Ovary (tissue), 7 donors: ENCODE measurements at regions not wholly inside any gene's neighbourhood (a gene's known extent, or its start where the extent isn't known, plus 50 kb on each side); places are given as distances from the start of the nearest gene placed in this dataset.

Experiments
- DNase-seq, 5 donors: peaks; one replicate each; pipeline ENCODE4 v3.0.0-alpha.2; 2019 to 2020
- H3K27ac ChIP-seq, 2 donors: fragments of 200-600 bp; one replicate each; pipeline versions ENCODE4 v1.5.1 to v1.8.0; 2019 to 2022
- H3K27me3 ChIP-seq: fragments of 200-600 bp; one replicate; pipeline ENCODE4 v1.8.0; 2022
- H3K36me3 ChIP-seq: fragments of 200-600 bp; sonication (generic); one replicate; pipeline ENCODE4 v1.5.1; 2019
- H3K4me1 ChIP-seq: one replicate; pipeline ENCODE4 v1.8.1; 2013; ENCODE audit warnings: mild to moderate bottlenecking, moderate library complexity; ENCODE audit not compliant: insufficient read depth
- H3K4me3 ChIP-seq: fragments of 200-600 bp; sonication (generic); one replicate; pipeline ENCODE4 v1.5.1; 2017
- H3K9me3 ChIP-seq, 2 donors: fragments of 200-600 bp in 1 of 2; sonication (generic) in 1 of 2; one replicate each; pipeline versions ENCODE4 v1.5.1 to v1.8.1; 2013 to 2019; ENCODE audit warnings: mild to moderate bottlenecking in 1 of 2, moderate library complexity in 1 of 2
- CTCF ChIP-seq, 3 donors: fragments of 450-650 bp in 2 of 3; fragments of 200-600 bp in 1 of 3; IDR thresholded peaks; one replicate each; pipeline versions ENCODE4 v1.5.1 to v1.8.0; 2016 to 2022; ENCODE audit warnings: antibody characterized with exemption in 3 of 3, mild to moderate bottlenecking in 1 of 3
- EP300 ChIP-seq: sonication (generic); formaldehyde crosslinking; IDR thresholded peaks from one replicate; pipeline ENCODE4 v1.6.1; 2017; ENCODE audit warnings: antibody characterized with exemption
- POLR2A ChIP-seq: fragments of 450-650 bp; IDR thresholded peaks from one replicate; pipeline ENCODE4 v1.6.1; 2017; ENCODE audit warnings: antibody characterized with exemption, mild to moderate bottlenecking, moderate library complexity
- WGBS, 3 donors: extraction: QIAGEN DNeasy Blood & Tissue Kit in 1 of 3; methylation state at CpG; one replicate each; pipeline versions ENCODE4 v1.1.5 to v1.1.7; 2013 to 2017; 5-methylcytosine and 5-hydroxymethylcytosine counted together
- intact Hi-C, 4 donors: fragments of 100-400 bp; cut with DNase I; formaldehyde crosslinking; loops; one replicate each; pipeline versions ENCODE4 v1.11.0 to v1.15.1; 2022 to 2023
- donor health status: DM: no; HTN: no; CAD: no; lungs with moderate emphysema.
- donor health status: DM: no; HTN: no; CAD: no.
- donor health status: Bipolar disorder and iron deficiency.
- donor health status: DM: no; HTN: no; CAD: no.
- donor health status: DM: yes; HTN: yes; CAD: no.

GRCh38 chr6:139851206-139851605, 476.8 kb upstream of the CITED2 start:
- Histone ChIP-seq H3K36me3 (no peaks in the 10 kb centered on the region), H3K9me3 (no peaks in the 10 kb centered on the region), H3K4me3 (no peak overlapping the region), H3K27me3 (no peaks in the 10 kb centered on the region), H3K4me1 (peaks cover 5% of the 10 kb centered on the region), H3K27ac (no peak overlapping the region)
- DNase-seq = no peak
- TF ChIP-seq CTCF (IDR thresholded peaks at IDR 0.05) (no peak), POLR2A (no peak), EP300 (no peak)
- intact Hi-C loops = no loop called here
- WGBS, 3 donors = 35 to 57% (median 36%) methylated on average over 4 of the region's 4 CpGs

GRCh38 chr6:139850512-139850911, 476.1 kb upstream of the CITED2 start:
- H3K27me3 ChIP-seq = no peaks in the 10 kb centered on the region
- H3K27ac ChIP-seq = no peak overlapping the region
- H3K4me1 ChIP-seq = peaks cover 2% of the 10 kb centered on the region
- no peaks in the 10 kb centered on the region for H3K36me3 ChIP-seq
- intact Hi-C loops = no loop called here
- no peak for DNase-seq
- 87 to 98% (median 97%) methylated on average over 2 of the region's 2 CpGs for WGBS, 3 donors
- TF ChIP-seq EP300 = no peak
- H3K9me3 ChIP-seq = no peaks in the 10 kb centered on the region
- H3K4me3 ChIP-seq = no peak overlapping the region

GRCh38 chr6:139847457-139847813, 473.0 kb upstream of the CITED2 start:
- no peak overlapping the region for H3K4me3 ChIP-seq
- WGBS, 3 donors = 6 to 15% (median 7%) methylated on average over 2 of the region's 2 CpGs
- no peaks in the 10 kb centered on the region for H3K9me3 ChIP-seq
- H3K4me1 ChIP-seq = no peaks in the 10 kb centered on the region
- DNase-seq = no peak
- intact Hi-C loops = no loop called here
- H3K36me3 ChIP-seq = no peaks in the 10 kb centered on the region
- TF ChIP-seq EP300 (no peak), POLR2A (no peak), CTCF (IDR thresholded peaks at IDR 0.05) (no peak)
- H3K27ac ChIP-seq = no peak overlapping the region
- H3K27me3 ChIP-seq = no peaks in the 10 kb centered on the region

GRCh38 chr6:139846538-139847456, 472.3 kb upstream of the CITED2 start:
- H3K4me1 ChIP-seq = no peaks in the 10 kb centered on the region
- H3K27me3 ChIP-seq = no peaks in the 10 kb centered on the region
- no peak overlapping the region for H3K4me3 ChIP-seq
- DNase-seq = no peak
- no peaks in the 10 kb centered on the region for H3K9me3 ChIP-seq
- H3K36me3 ChIP-seq = no peaks in the 10 kb centered on the region
- TF ChIP-seq CTCF (IDR thresholded peaks at IDR 0.05) (no peak), POLR2A (no peak), EP300 (no peak)
- no peak overlapping the region for H3K27ac ChIP-seq
- 81 to 88% (median 84%) methylated on average over 9 of the region's 9 CpGs for WGBS, 3 donors
- intact Hi-C loops = no loop called here

GRCh38 chr6:139844907-139845306, 470.5 kb upstream of the CITED2 start:
- H3K27me3 ChIP-seq = no peaks in the 10 kb centered on the region
- intact Hi-C loops = no loop called here
- H3K4me1 ChIP-seq = no peaks in the 10 kb centered on the region
- no peak overlapping the region for H3K27ac ChIP-seq
- no peak for TF ChIP-seq EP300
- TF ChIP-seq POLR2A = no peak
- TF ChIP-seq CTCF (IDR thresholded peaks at IDR 0.05) = no peak
- no peaks in the 10 kb centered on the region for H3K9me3 ChIP-seq
- no peak overlapping the region for H3K4me3 ChIP-seq
- 79 to 97% (median 80%) methylated on average over 3 of the region's 3 CpGs for WGBS, 3 donors
- no peaks in the 10 kb centered on the region for H3K36me3 ChIP-seq
- no peak for DNase-seq
